ENCODE measurements at regions not wholly inside any gene's neighbourhood (a gene's known extent, or its start where the extent isn't known, plus 50 kb on each side); places are given as distances from the start of the nearest gene placed in this dataset.

DNA sequence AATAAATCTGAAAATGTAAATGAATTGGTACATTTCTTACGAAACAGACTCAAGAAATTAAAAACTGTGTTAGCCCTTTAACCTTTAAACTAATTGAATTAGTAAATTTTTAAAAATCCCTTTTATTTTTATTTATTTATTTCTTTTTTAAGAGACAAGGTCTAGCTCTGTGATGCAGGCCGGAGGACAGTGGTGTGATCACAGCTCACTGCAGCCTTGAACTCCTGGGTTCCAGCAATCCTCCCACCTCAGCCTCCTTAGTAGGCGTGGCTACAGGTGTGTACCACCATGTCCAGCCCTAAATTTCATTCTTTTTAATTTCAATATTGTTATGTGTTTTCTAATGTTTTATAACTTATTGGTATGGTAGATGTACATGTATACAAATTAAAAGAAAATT lies 72.6 kb downstream of the MYEOV start:
- no peak for DNase-seq

DNA sequence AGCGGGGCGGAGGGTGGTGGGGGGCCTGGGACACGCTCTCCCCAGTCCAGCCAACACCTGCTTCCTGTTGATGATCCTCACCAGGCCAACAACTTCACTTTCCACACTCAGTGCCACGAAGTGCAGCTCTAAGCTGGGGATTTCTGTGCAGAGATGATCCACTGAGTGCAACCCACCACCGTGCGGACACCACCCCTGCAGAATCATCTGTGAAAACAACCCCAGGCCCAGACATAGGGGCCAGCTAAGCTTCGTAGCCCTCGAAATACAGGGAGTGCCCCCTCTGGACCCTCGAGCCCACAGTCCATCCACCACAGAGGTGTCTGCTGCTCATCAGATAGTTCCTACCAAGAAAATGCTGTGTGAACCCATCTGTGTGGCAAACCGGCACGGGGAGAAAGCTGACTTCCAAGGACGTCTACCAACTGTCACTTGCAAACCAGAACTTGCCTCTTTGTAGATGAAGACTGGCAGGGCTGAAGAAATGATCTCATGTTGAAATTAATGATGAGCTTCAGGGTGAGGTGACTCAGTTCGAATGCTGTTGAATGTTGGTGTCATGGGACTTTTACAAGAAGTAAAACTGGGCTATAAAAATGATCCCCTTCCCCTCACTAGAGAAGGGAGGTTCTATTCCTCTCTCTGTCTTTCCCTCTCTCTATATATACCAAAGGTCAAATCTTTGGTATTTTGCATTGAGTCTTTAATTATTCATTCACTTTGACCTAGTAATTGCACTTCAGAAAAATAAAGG lies 73.4 kb downstream of the MYEOV start:
- DNase-seq = no peak

DNA sequence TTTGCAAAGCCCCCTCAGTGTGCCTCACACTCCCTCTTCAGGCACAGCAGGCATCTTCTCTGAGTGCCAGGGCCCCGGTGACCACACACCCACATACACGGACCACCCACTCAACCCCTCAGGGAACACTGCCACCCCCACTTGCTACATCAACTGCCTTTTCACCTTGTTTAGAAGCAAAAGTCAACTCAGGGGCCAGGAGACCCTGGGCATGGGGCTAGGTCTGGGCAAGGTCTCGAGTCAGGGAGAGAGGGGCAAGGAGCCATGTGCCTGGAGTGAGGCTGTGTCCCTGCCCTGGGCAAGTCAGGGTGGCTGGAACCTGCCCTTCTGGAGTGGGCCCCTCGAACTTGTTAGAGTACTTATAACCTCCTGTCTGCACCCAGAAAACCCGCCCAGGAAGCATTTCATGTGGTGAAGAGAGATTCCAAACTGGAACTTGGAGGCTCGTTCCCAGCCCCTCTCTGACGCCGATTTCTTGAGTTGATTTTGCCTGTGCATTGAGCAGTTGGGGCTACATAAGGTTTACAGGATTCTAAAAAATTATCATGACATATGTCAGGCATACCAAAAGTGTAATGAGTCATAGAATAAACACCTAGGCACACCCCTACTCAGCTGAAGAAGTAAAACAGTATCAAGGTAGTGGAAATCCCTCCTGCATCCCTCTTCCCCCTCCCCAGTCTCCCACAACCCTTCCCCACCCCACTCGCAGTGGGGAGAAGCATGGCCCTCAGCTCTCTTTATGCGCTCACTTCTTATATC lies 74.3 kb downstream of the MYEOV start:
- DNase-seq = no peak

DNA sequence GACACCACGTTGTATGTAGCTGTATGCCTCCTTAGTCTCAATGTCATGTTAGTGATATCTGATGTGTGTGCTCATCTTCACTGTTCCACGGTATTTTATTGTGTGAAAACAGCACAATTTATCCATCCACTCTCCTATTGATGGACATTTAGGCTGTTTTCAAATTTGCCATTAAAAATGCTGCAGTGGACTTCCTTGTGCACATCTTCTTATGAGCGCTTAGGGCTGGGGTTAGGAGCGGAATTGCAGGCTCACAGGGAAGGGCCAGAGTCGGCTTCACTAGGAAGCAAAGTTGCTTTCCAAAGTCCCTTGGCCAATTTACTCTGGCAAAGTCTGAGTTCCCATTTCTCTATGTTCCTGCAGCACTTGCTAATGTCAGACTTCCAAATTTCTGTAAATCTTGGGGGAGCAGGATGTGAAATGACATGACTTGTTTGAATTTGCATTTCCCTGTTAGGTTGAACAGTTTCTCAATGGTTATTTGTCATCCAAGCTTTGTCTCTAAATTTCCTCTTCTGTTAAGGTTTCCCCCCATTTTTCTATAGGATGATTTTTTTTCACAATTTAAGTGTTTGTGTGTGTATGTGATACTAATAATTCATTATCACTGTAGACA lies 75.4 kb downstream of the MYEOV start:
- no peak for DNase-seq

DNA sequence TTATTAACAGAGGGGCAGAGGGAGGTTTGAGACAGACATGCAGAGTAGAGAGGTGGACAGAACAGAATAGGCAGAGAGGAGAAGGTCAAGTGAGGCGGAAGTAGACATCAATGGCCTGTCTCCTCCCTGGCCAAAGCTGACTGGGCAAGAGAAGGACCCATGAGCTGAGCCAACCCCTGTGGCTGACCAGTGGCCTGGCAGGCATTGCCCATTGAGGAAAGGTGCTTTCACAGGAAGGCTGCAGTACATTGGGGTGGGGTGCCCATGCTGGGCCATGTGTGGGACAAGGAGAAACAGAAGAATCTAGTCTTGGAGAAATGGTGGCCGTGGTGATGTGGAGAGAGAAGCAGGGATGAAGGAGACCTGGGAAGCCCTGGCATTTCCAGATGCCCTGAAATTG lies 76.0 kb downstream of the MYEOV start:
- DNase-seq = no peak

DNA sequence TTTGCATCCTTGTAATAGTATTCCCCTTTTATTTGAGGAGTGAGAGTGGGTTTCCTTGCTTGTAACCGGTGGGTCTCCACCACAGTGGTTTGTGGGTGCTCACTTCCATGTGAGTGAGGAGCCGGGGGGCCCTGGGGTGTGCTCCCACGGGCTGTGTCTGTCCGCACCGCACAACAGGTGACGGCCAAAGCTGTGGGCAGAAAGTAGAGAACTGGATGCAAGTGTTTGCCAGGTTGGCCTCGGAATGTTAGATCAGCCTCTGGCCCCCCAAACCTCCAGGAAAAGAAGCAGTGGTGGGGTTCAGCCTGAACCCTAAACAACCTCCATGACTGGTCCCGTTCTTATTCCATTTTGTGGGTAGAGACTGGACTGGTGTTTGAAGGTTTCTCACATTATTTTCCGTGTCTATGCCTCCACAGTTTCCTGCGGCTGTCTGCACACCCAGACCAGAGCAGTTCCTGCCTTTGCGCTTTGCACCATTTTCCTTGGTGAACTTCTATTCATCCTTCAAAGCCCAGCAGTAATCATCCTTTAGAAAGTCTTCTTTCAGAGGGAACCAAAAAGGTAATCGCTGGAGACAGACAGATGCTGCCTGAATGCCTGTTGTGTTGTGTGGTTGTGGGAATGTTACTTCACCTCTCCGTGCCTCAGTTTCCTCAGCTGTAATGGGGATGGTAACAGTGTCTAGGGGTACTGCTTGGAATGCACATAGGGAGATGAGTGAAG lies 77.2 kb downstream of the MYEOV start:
- no peak for DNase-seq

DNA sequence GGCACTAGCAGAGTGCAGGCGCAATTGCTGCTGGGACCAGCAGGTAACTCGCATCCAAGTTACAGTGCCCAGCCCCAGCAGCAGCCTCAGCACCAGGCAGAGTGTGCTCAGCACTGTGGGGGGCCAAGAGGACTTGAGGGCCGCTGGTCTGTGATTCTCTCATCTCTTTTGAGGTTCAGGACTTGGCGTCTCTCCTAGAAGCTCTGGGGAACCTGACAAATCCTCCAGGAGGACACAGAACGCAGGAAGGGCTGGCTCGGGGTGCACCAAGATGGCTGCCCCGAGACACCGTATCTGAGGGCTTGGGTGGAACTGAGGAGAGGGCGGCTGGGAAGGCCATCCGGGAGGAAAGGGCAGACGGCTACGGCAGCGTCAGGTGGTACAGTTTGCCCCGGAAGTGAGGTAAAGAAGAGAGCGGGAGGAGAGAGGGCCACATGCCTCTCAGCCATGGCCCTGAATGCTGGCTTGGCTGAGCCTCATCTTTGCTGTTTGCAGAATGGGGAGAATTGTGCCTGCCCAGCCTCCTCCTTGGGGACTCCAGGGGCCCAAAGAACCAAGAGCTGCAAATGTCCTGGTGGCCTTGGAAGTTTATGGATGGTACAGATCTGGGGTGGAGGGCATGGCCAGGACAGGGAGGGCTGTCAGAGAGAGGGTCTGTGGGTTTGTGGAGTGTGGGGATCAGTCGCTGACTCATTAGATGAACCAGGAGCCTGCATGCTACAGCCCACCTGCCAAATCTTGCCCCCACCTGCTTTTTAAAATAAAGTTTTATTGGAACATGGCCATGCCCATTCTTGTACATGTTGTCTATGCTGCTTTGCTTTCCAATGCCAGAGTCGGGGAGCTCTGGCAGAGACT lies 78.0 kb downstream of the MYEOV start:
- DNase-seq = no peak

DNA sequence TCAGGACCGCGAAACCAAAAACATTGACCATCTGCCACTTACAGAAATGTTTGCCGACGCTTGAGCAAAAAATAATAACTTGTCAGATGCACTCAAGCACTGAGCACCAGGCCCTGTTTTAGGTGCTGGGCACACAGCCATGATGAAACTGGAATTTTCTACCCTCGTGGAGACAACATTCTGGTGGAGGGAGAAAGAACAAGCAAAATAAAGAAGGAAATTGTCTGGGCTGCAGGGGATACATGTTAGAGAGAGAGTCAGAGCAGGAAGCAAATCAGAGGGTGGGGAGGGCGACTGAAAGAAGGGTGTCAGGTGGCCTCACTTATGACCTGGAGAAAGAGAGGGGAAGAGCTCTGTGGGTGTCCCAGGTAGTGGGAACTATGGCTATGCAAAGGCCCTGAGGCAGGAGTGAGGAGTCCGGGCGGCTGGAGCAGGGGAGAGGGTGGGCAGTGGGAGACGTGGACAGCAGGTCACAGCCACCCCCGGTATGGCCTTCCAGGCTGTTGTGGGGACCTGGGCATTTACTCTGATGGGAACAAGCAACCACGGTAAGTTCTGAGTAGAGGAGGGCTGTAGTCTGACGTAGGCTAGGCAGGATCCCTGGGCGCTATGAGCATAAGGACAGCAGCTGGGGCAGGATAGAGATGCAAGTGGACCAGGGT lies 78.8 kb downstream of the MYEOV start:
- no peak for DNase-seq

DNA sequence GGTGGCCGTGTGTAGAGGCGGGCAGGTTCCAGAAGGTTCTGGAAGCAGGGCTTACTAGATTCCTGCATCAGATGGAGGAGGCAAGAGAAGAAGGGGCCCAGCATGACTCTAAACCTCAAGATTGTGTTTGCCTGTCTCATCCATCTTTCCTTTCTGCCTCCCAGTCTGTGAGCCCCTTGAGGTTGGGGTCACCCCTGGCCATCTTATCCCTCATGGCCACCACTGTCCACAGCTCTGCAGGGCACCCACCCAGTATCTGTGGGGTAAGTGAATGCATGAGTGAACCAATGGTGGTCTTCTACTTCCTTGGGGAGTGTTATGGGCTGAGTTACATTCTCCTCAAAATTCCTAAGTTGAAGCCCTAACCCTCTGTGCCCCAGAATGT lies 79.3 kb downstream of the MYEOV start:
- DNase-seq = no peak

DNA sequence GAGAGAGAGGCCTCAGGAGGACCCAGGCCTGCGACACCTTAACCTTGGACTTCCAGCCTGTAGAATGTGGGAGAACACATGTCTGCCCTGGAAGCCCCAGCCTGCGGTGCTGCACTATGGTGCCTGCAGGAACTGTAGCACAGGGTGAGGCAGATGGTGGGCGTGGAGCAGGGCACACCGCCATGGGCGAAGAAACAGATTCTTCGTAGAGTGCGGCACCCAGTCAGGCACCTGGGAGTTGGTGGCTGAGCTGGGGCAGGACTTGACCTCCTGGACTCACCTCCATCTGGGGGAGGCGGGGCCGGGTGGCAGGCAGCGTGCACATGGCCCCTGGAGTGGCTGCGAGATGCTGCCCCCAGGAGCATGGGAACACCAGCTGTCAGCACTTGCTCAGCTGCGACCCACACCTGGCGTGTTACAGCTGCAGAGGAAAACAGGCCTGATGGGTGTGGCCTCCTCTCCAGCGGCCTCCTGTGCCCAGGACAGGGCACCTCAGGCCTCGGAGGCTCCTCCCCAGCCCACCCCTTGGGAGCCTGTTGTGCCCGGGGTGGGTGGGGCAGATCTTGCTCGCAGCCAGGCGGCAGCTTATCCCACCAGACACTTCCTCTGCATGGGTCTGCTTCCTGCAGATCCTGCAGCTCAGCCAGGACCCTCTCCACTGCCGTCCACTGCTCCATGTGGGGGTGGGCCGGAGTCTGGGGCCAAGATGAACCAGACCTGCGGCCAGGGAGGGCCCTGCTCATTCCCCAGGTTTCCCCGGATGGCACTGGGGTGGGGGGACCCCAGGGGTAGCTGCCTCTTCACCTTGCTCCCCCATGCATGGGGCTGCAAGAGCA lies 80.4 kb downstream of the MYEOV start:
- DNase-seq = peak in 1 of 2 experiments; percentile 40

DNA sequence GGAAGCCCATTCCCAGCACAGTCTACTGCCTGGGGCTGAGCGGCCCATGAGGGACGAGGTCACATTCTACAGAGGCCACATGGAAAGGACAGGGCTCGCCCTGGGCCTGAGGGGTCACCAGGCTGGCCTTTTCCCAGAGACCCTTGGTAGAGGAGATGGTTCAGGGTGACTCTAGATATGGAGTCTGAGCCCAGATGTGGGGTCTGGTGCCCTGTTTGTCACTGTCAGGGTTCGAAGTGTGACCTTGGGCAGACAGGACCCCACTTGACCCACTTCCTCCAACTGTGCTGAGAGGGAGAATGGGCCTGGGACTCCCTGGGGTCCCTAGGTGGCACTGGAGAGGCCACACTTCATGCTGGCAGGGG lies 81.0 kb downstream of the MYEOV start:
- DNase-seq = no peak

DNA sequence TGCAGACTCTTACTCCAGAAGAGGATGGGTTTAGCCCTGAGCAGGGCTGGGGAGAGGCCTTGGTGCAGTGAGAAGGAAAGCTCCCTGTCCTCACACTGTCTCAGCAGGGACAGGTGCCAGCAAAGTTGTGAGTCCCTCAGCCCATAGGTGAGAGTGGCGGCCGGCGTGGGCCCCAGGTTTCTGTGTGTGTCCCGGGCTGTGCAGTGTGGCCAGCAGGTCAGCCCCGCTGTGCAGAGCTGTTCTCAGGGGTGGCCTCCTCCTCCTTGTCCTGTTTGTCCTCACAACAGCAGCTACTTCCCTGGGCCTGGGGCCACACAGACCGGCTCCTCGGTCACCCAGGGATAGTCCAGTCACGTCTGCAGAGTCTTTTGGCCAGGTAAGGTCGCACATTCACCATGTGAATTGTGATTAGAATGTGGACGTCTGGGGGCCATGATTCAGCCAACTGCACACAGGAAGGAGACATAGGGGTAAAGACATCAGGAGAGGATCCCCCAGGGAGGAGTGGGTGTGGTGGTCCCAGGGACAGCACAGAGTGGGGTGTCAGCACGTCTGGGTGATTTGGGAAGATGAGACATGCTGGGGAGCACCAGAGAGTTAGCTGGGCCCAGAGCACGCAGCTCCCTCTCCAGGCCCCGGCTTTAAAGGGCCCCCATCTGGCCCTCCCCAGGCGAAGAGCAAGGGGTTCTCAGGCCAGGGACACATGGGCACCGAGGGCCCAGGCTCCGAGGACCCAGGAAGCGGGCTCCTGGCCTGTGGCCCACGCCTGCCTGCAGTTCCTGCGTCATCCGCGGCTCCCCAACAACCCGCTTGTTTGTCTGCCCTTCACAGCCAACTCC lies 81.6 kb downstream of the MYEOV start:
- DNase-seq = no peak

DNA sequence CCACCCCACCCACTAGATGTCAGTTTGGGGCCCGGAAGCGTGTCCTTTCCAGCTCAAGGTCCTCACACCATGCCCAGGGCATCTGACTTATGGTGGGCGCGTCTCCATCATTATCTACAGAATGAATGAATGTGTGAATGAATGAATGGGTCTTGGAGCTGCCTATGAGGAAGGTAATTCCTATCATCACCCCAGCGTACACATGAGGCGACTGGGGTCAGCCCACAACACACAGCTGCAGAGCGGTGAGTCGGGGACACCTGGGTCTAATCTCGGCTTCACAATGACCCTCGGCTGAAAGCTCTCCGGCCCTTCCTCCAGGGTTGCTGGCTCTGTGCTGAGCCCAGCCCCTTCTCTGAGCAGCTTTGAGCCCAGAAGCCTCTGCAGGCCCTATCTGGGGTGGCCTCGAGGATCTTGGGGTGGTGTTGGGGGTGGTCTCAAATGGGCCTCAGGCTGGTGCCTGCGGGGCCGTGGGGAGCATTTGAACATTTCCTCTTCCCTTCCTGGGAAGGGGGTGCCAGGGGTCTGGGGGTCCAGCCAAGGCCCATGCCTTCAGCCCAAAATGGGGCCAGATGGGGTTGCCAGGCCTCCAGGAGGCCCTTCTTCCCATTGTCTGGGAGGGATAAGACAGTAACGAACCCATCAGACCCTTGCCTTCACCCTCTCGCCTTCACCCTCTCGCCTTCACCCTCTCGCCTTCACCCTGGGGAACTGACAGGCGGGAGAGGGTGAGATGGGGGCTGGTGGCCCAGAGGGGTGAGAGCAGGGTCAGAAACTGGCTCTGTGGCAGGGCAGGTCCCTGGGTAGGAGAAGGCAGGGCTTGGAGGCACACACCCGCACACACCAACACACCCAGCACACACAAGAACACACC lies 82.4 kb downstream of the MYEOV start:
- no peak for DNase-seq

DNA sequence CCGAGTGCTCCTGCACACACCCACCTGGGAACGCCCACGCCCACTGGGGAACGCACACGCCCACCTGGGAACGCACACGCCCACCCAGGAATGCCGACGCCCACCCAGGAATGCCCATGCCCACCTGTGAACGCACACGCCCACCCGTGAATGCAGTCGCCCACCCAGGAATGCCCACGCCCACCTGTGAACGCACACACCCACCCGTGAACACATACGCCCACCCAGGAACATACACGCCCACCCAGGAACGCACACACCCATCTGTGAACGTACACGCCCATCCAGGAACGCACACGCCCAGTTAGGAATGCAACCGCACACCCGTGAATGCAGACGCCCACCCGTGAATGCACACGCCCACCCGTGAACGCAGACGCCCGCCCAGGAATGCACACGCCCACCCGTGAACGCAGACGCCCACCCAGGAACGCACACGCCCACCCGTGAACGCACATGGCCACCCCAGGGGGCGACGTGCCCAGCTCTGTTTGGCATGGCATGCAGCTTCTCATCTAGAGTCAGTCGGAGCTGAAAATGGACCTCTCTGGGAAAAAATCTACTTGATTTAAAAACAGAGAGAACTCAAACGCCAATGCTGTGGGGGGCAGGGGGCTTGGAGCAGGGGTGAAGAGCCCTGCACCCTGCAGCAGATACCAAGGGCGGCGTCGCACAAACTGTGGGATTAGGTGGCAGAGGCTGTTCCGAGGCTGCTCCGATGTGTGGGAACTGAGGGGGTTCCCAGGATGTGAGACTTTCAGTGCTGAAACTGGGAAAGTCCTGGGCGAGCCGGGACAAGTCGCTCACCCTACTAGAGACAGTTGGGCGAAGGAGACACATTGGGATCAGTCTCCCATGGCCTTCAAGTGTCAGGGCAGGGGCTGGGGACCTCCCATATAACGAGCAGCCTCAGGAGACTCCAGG lies 83.3 kb downstream of the MYEOV start:
- DNase-seq = peak in 1 of 2 experiments; percentile 53

DNA sequence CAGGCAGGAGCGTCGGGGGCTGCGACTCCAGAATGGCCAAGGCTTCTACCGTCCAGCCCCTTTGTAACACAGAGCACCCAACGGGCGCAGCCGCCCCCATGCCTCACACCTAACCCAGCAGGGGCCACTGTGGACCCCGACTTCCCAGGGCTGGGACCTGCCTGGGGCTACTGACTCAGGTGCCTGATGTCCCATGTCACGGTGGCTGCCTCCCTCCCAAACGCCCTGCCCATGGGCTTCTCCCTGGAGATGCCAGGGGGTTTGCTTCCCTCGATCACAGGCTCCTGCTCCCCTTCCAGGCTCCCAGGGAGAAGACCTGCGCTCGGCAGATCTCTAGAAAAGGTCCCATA lies 84.0 kb downstream of the MYEOV start:
- no peak for DNase-seq

DNA sequence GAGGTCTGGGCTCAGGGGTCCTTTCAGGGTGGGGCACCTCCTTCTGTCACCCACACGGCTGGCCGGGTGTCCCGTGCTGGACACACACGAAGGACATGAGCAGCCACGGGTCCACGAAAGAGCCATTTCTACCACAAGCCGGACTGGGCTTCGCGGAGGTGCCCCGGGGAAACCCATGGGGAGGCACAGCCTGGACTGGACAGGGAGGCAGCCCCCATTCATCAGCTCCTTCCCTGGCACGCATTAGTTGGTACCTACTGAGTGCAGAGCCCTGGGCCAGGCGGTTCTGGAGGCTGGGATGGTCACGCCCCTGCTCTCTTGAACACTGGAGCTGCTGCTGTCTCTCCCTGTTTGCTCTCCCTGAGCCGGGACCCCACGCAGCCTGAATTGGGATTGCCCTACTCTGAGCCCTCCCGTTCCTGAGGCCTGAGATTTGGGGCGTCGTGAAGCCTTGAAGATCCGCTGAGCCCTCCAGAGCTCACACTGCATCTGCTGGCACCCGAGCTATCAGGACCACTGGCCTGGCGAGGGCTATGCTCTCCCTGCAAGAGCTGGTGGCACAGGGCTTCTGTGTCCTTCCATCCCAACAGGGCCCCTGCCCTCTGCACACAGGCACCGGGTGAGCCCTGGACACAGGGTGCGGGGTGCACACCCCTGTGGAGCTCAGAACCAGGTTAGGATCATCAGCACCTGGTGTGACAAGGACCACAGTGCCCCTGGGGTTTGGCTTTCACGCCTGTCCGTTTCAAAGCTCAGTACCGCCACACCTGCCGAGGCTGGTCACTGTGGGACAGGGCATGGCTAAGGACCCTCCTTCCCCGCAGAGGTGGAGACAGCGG lies 84.6 kb downstream of the MYEOV start:
- DNase-seq = no peak

DNA sequence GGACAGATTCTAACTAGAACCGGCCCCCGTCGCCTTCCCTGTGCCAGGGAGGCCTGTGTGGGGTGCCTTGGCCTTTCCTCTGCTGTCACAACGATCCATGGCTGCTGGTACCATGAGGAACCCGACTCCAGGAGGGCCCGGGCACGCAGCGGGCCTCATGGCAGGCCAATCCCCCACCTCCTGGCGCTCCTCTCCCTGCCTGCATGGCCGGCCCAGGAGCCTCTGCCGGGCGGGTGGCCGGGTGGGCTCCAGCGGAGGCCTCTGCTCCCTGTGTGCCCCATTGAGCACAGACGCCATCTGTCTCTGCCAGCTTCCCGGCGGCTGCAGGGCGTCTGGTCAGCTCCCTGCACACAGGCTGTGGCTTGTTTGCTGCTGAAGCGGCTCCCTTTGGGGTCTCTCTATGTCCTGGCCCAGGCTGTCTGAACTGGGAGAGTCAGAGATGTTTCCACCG lies 86.5 kb downstream of the MYEOV start:
- no peak for DNase-seq
